ENCODE measurements at regions not wholly inside any gene's neighbourhood (a gene's known extent, or its start where the extent isn't known, plus 50 kb on each side); places are given as distances from the start of the nearest gene placed in this dataset.

- no peak for TF ChIP-seq POLR2A (IDR thresholded peaks at IDR 0.05)
- TF ChIP-seq CTCF (IDR thresholded peaks at IDR 0.05) = no peak
These were observed 114.9 kb downstream of the C11orf91 start for GRCh38 chr11:33585586-33586209.

Measured in heart left ventricle (tissue), 13 donors.